Loucy (cell line): ENCODE measurements at regions not wholly inside any gene's neighbourhood (a gene's known extent, or its start where the extent isn't known, plus 50 kb on each side); places are given as distances from the start of the nearest gene placed in this dataset.

Experiments
- H2AFZ ChIP-seq: fragments of 200-600 bp; sonication (generic); 2 replicates; pipeline ENCODE4 v1.6.0; 2016; ENCODE audit warnings: antibody characterized with exemption, mild to moderate bottlenecking, low read length, moderate library complexity
- H3F3A ChIP-seq: fragments of 200-600 bp; 2 replicates; pipeline ENCODE4 v1.6.0; 2016; ENCODE audit warnings: antibody characterized with exemption, low read depth, mild to moderate bottlenecking
- H3K27me3 ChIP-seq: fragments of 200-600 bp; sonication (generic); 2 replicates; pipeline ENCODE4 v1.6.1; 2014; ENCODE audit warnings: low read length, mild to moderate bottlenecking; ENCODE audit not compliant: insufficient read depth, poor library complexity, severe bottlenecking
- H3K36me3 ChIP-seq: fragments of 200-600 bp; sonication (generic); 2 replicates; pipeline ENCODE4 v1.6.1; 2016; ENCODE audit warnings: low read length; ENCODE audit not compliant: insufficient read depth
- H3K4me1 ChIP-seq: fragments of 200-600 bp; sonication (generic); 2 replicates; pipeline ENCODE4 v1.5.1; 2014; ENCODE audit warnings: low read length, mild to moderate bottlenecking; ENCODE audit not compliant: insufficient read depth, poor library complexity, severe bottlenecking
- H3K4me2 ChIP-seq: fragments of 200-600 bp; sonication (generic); 2 replicates; pipeline ENCODE4 v1.6.0; 2014; ENCODE audit warnings: antibody characterized with exemption, low read length, low read depth, mild to moderate bottlenecking; ENCODE audit not compliant: poor library complexity, severe bottlenecking
- H3K4me3 ChIP-seq: fragments of 200-600 bp; sonication (generic); 2 replicates; pipeline ENCODE4 v1.5.1; 2014; ENCODE audit warnings: low read length, mild to moderate bottlenecking, mixed read lengths; ENCODE audit not compliant: poor library complexity, severe bottlenecking
- H3K79me2 ChIP-seq: fragments of 200-600 bp; sonication (generic); 2 replicates; pipeline ENCODE4 v1.6.1; 2014; ENCODE audit warnings: low read length; ENCODE audit not compliant: insufficient read depth
- H3K9ac ChIP-seq: fragments of 200-600 bp; sonication (generic); 2 replicates; pipeline ENCODE4 v1.6.0; 2014; ENCODE audit warnings: mild to moderate bottlenecking, low read depth, low read length, moderate library complexity; ENCODE audit not compliant: poor library complexity, severe bottlenecking
- H3K9me2 ChIP-seq: fragments of 200-600 bp; sonication (generic); replicated peaks from 2 replicates; pipeline ENCODE4 v1.6.1; 2016; ENCODE audit warnings: low read depth, low read length, mixed read lengths
- H3K9me3 ChIP-seq: fragments of 200-600 bp; sonication (generic); 2 replicates; pipeline ENCODE4 v1.6.1; 2014; ENCODE audit warnings: mild to moderate bottlenecking, antibody characterized with exemption, low read length, low read depth; ENCODE audit not compliant: insufficient read depth
- H4K20me1 ChIP-seq: fragments of 200-600 bp; sonication (generic); 2 replicates; pipeline ENCODE4 v1.6.0; 2014; ENCODE audit warnings: antibody characterized with exemption, low read length, mild to moderate bottlenecking; ENCODE audit not compliant: insufficient read depth, poor library complexity, severe bottlenecking
- CTCF ChIP-seq: fragments of 200-600 bp; sonication (generic); conservative IDR thresholded peaks from 2 replicates; pipeline ENCODE4 v1.5.1; 2014; ENCODE audit warnings: mild to moderate bottlenecking, antibody characterized with exemption, low read length
- EZH2phosphoT487 ChIP-seq: fragments of 200-600 bp; IDR thresholded peaks from 2 replicates; pipeline ENCODE4 v1.6.1; 2018; ENCODE audit warnings: antibody characterized with exemption, mild to moderate bottlenecking, moderate library complexity, borderline replicate concordance

DNA sequence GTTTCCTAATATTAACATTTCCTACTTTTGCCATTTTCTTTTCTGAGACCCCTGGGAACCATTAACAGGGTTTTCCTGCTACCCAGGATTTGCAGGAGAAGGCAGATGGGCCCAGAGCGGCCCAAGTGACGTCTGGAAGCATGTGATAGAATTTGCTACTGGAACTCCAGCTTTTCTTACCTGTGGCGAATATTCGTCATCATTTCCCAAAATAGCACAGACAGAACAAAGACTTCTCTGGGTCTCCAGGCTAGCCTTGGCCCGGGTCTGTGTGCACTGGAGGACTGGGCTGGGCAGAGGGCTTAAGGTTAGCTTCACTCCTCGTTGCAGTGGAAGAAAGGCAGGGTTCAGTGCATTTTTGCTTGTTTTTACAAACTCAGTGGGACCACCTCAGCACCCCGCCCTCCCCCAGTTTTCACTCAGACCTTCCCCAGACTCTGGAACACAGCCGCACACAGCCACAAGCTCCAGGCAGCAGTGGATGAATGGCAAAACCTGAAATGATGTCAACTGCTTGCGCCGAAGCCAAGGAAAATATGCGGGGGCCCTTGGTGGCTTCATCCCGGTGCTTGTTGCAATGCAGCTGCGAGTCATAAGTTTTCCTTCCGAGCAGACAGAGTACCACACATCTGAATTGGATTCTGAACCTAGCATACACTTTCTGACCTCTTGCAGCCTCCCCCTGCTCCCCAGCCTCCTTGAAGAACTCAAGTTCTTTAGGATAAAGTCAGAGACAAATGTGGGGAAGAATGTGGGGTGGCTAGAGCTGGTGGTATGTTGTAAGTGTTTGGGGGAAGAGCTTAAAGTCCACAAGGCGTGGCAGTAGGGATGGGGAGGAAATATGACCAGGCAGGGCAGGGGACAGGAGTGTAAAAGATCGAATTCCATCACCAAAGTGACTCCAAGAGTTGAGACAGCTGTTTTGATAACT, 586.0 kb downstream of the CCDC171 start:
- no peak overlapping the region for H3K9ac ChIP-seq
- no peaks in the 10 kb centered on the region for H3K4me1 ChIP-seq
- H3K9me2 ChIP-seq, result no peaks in the 10 kb centered on the region
- H4K20me1 ChIP-seq, result no peaks in the 10 kb centered on the region
- H3K4me3 ChIP-seq, result no peak overlapping the region
- no peak overlapping the region for H2AFZ ChIP-seq
- no peaks in the 10 kb centered on the region for H3K36me3 ChIP-seq
- no peaks in the 10 kb centered on the region for H3K27me3 ChIP-seq
- H3K9me3 ChIP-seq, result no peaks in the 10 kb centered on the region
- TF ChIP-seq EZH2phosphoT487 (no peak), CTCF (no peak)
- no peak overlapping the region for H3K4me2 ChIP-seq
- no peaks in the 10 kb centered on the region for H3K79me2 ChIP-seq
- H3F3A ChIP-seq, result no peaks in the 10 kb centered on the region

DNA sequence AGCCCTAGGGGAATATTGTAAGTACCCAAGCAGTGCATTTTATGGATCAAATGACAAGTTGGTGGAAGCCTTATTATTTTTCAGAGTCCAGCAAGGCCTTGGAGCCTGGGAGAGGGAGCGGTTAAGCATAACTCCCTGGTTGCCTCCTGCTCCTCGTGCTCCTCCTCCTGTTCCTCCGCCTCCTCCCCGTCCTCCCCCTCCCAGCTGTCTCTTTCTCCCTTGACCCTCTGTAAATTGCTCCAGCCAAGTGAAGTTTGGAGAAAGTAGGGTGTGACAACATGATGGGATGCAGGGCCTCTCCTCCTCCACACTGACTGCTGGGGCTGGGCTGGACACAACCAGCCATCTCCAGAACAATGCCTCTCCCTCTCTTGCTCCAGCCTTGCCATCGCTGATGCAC, 586.9 kb downstream of the CCDC171 start:
- H3K4me2 ChIP-seq, result no peak overlapping the region
- no peaks in the 10 kb centered on the region for H4K20me1 ChIP-seq
- no peak overlapping the region for H2AFZ ChIP-seq

DNA sequence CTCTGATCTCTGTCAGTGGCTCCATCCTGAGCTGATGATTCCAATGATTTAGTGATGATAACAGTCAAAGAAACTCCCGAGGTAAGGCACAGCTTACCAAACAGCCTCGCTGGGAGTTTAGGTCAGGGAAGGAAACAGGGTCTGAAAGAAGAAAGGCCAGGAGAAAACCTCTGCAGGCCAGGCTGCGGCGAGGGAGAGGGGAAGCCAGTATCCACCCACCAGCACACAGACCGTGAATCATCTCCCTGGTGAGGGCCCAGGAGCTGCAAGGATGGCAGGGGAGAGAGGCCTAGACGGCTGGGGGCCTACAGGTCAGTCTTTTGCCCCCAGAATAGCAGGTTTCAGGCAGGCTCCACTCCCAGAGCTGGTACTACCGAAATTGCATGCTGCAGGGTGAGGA, 590.5 kb downstream of the CCDC171 start:
- Histone ChIP-seq H3K4me2 (no peak overlapping the region), H4K20me1 (no peaks in the 10 kb centered on the region), H3K4me1 (no peaks in the 10 kb centered on the region), H3K9me3 (no peaks in the 10 kb centered on the region), H2AFZ (no peak overlapping the region), H3K79me2 (no peaks in the 10 kb centered on the region), H3K9me2 (no peaks in the 10 kb centered on the region), H3K36me3 (no peaks in the 10 kb centered on the region), H3K27me3 (no peaks in the 10 kb centered on the region), H3F3A (no peaks in the 10 kb centered on the region), H3K4me3 (no peak overlapping the region), H3K9ac (no peak overlapping the region)
- no peak for TF ChIP-seq CTCF
- no peak for TF ChIP-seq EZH2phosphoT487

More for the DNA sequence above, 586.9 kb downstream of the CCDC171 start:
- Histone ChIP-seq H3K4me1 (no peaks in the 10 kb centered on the region), H3K79me2 (no peaks in the 10 kb centered on the region), H3K9ac (no peak overlapping the region), H3K27me3 (no peaks in the 10 kb centered on the region), H3K4me3 (no peak overlapping the region), H3K9me3 (no peaks in the 10 kb centered on the region), H3K36me3 (no peaks in the 10 kb centered on the region), H3F3A (no peaks in the 10 kb centered on the region), H3K9me2 (no peaks in the 10 kb centered on the region)
- TF ChIP-seq CTCF (no peak), EZH2phosphoT487 (no peak)
